22Rv1 (cell line): ENCODE measurements at regions not wholly inside any gene's neighbourhood (a gene's known extent, or its start where the extent isn't known, plus 50 kb on each side); places are given as distances from the start of the nearest gene placed in this dataset.

Source experiments
- CTCF ChIP-seq: fragments of 450-650 bp; IDR thresholded peaks from 2 replicates; pipeline ENCODE4 v1.5.1; 2017; ENCODE audit warnings: mild to moderate bottlenecking
- ZFX ChIP-seq: fragments of 450-650 bp; IDR thresholded peaks from 2 replicates; pipeline ENCODE4 v1.6.1; 2017; ENCODE audit warnings: antibody characterized with exemption, borderline replicate concordance

- TF ChIP-seq CTCF (no peak), ZFX (no peak)
Measured at GRCh38 chr6:79861023-79861422, 86.3 kb downstream of the ELOVL4 start.
